Activated B cell treated with CpG ODN at 0.5 μM for 24 hours (primary cell): ENCODE measurements at regions not wholly inside any gene's neighbourhood (a gene's known extent, or its start where the extent isn't known, plus 50 kb on each side); places are given as distances from the start of the nearest gene placed in this dataset.

Experiments
- ATAC-seq: fragments of 200-7000 bp; cut with Tn5 transposase; one replicate; pipeline ENCODE4 v1.10.0; 2021; ENCODE audit warnings: low read depth, mild to moderate bottlenecking, moderate library complexity
- CTCF ChIA-PET: fragments of 350-600 bp; sonication (Branson Sonifier 250); formaldehyde crosslinking; loops from one replicate; lab custom pipeline; 2021; ENCODE audit warnings: antibody characterized with exemption; lab: Charles Lee
- POLR2A ChIA-PET: fragments of 350-600 bp; sonication (Branson Sonifier 250); formaldehyde crosslinking; loops from one replicate; lab custom pipeline; 2021; ENCODE audit warnings: antibody characterized with exemption; lab: Charles Lee
- DNase-seq: peaks from one replicate; pipeline ENCODE4 v3.0.0; 2022
- H3K27ac Mint-ChIP-seq: one replicate; pipeline ENCODE4 v1.8.0; 2020; ENCODE audit warnings: mixed read lengths
- H3K27me3 Mint-ChIP-seq: one replicate; pipeline ENCODE4 v1.8.0; 2021; ENCODE audit warnings: mixed read lengths
- H3K36me3 Mint-ChIP-seq: one replicate; pipeline ENCODE4 v1.8.0; 2021; ENCODE audit warnings: low read depth, mixed read lengths
- H3K4me1 Mint-ChIP-seq: one replicate; pipeline ENCODE4 v1.8.0; 2021; ENCODE audit warnings: mixed read lengths
- H3K4me3 Mint-ChIP-seq: one replicate; pipeline ENCODE4 v1.8.0; 2020; ENCODE audit warnings: mild to moderate bottlenecking, mixed read lengths
- H3K9me3 Mint-ChIP-seq: one replicate; pipeline ENCODE4 v1.8.0; 2020; ENCODE audit warnings: mixed read lengths
- intact Hi-C: fragments of 100-400 bp; cut with micrococcal nuclease; formaldehyde crosslinking; loops from one replicate; pipeline ENCODE4 v1.15.1; 2024
- TF ChIP-seq, protein P1 (sequence below): fragments of 200-600 bp; IDR thresholded peaks from one replicate; pipeline ENCODE4 v1.8.0; 2022; ENCODE audit warnings: antibody characterized with exemption, mild to moderate bottlenecking

GRCh38 chr5:60207040-60207439, 313.5 kb upstream of the PDE4D start:
- no peaks in the 10 kb centered on the region for H3K36me3 Mint-ChIP-seq
- no peaks in the 10 kb centered on the region for H3K9me3 Mint-ChIP-seq
- peaks cover 23% of the 10 kb centered on the region for H3K4me1 Mint-ChIP-seq
- no peaks in the 10 kb centered on the region for H3K27me3 Mint-ChIP-seq
- H3K27ac Mint-ChIP-seq = peak overlapping the region; percentile 67
- TF ChIP-seq, protein P1, sequence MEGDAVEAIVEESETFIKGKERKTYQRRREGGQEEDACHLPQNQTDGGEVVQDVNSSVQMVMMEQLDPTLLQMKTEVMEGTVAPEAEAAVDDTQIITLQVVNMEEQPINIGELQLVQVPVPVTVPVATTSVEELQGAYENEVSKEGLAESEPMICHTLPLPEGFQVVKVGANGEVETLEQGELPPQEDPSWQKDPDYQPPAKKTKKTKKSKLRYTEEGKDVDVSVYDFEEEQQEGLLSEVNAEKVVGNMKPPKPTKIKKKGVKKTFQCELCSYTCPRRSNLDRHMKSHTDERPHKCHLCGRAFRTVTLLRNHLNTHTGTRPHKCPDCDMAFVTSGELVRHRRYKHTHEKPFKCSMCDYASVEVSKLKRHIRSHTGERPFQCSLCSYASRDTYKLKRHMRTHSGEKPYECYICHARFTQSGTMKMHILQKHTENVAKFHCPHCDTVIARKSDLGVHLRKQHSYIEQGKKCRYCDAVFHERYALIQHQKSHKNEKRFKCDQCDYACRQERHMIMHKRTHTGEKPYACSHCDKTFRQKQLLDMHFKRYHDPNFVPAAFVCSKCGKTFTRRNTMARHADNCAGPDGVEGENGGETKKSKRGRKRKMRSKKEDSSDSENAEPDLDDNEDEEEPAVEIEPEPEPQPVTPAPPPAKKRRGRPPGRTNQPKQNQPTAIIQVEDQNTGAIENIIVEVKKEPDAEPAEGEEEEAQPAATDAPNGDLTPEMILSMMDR = no peak
- intact Hi-C loops = loop anchor here (1.0 to 10.0 kb wide), 2 partner anchors 334 to 378 kb away; no protein-coding TSS in a partner anchor
- ChIA-PET POLR2A (no interaction called here), CTCF (no interaction called here)
- no peak for DNase-seq
- ATAC-seq = peak; percentile 95
- H3K4me3 Mint-ChIP-seq = peak overlapping the region; percentile 52

DNA sequence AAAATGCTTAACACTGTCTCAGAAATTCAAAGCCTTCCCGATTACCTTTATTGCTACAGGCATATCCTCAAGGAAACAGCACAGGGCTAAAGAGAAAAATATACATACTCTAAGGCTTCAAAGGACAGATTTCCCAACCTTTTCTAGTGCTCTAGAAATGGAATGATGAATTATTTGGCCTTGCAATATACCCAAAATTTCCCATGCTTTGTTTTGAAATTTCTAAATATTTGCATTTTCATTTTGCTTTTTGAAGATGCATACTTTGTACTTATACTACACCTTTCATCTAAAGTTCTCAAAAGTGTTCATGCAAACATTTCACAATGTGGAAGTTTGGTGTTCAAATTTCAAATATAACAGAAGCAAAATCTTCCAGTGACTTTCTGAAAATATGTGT, 312.7 kb upstream of the PDE4D start:
- Mint-ChIP-seq H3K4me1 (peaks cover 23% of the 10 kb centered on the region), H3K27ac (no peak overlapping the region), H3K9me3 (no peaks in the 10 kb centered on the region), H3K4me3 (no peak overlapping the region), H3K36me3 (no peaks in the 10 kb centered on the region), H3K27me3 (no peaks in the 10 kb centered on the region)
- ATAC-seq (no peak), DNase-seq (no peak)
- intact Hi-C loops = loop anchor here (10.0 kb wide), 1 partner anchor 379 kb away; no protein-coding TSS in a partner anchor
- TF ChIP-seq, protein P1 = no peak
- ChIA-PET CTCF (no interaction called here), POLR2A (no interaction called here)

- Mint-ChIP-seq H3K27ac (no peak overlapping the region), H3K4me3 (no peak overlapping the region), H3K4me1 (peaks cover 23% of the 10 kb centered on the region), H3K36me3 (no peaks in the 10 kb centered on the region), H3K9me3 (no peaks in the 10 kb centered on the region), H3K27me3 (no peaks in the 10 kb centered on the region)
- ATAC-seq (no peak), DNase-seq (no peak)
- intact Hi-C loops = loop anchor here (10.0 kb wide), 1 partner anchor 380 kb away; no protein-coding TSS in a partner anchor
- TF ChIP-seq, protein P1 = no peak
- ChIA-PET CTCF (no interaction called here), POLR2A (no interaction called here)
These were observed 311.5 kb upstream of the PDE4D start for GRCh38 chr5:60205071-60205470.

DNA sequence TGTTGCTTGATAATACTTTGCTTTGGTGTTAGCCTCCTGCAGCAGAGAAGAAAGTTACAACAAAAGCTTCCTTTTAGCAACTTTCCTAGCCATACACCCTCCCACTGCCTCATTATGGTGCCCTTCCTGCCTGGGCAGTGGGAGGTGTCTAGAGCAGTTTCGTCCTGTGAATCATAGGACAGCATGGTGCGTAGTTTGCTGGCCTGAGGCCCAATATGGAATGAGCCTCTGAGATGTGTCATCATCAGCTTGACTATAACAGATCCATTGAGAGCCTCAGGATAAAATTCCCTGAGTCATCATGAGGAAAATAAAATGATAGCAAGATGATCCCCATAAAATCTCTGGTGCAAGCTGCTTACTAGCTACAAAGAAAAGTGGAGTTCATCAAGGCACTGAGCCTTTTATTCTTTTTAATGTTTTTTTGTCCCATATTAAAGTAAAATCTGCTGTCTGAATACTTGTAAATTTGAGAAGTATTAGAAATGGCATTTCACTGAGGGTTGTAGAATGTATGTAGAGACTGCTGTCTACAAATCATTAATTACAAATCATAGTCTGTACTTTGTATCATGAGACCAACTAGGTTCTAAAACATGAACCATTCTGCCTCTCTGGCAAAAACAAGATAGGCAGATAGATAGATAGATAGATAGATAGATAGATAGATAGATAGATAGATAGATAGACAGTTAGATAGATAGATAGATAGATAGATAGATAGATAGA, 303.0 kb upstream of the PDE4D start:
- intact Hi-C loops = no loop called here
- ATAC-seq = no peak
- CTCF ChIA-PET = no interaction called here
- H3K27me3 Mint-ChIP-seq = no peaks in the 10 kb centered on the region
- H3K36me3 Mint-ChIP-seq = no peaks in the 10 kb centered on the region
- no peak overlapping the region for H3K4me3 Mint-ChIP-seq
- H3K27ac Mint-ChIP-seq = no peak overlapping the region
- POLR2A ChIA-PET = no interaction called here
- DNase-seq = no peak
- no peaks in the 10 kb centered on the region for H3K4me1 Mint-ChIP-seq
- no peaks in the 10 kb centered on the region for H3K9me3 Mint-ChIP-seq
- TF ChIP-seq, protein P1 = no peak

GRCh38 chr5:60195551-60195950, 302.0 kb upstream of the PDE4D start:
- intact Hi-C loops = no loop called here
- Mint-ChIP-seq H3K36me3 (no peaks in the 10 kb centered on the region), H3K4me1 (no peaks in the 10 kb centered on the region), H3K9me3 (no peaks in the 10 kb centered on the region), H3K27me3 (no peaks in the 10 kb centered on the region), H3K27ac (no peak overlapping the region), H3K4me3 (no peak overlapping the region)
- TF ChIP-seq, protein P1 = no peak
- ChIA-PET CTCF (no interaction called here), POLR2A (no interaction called here)
- ATAC-seq (no peak), DNase-seq (no peak)
